ENCODE measurements at regions not wholly inside any gene's neighbourhood (a gene's known extent, or its start where the extent isn't known, plus 50 kb on each side); places are given as distances from the start of the nearest gene placed in this dataset.

DNA sequence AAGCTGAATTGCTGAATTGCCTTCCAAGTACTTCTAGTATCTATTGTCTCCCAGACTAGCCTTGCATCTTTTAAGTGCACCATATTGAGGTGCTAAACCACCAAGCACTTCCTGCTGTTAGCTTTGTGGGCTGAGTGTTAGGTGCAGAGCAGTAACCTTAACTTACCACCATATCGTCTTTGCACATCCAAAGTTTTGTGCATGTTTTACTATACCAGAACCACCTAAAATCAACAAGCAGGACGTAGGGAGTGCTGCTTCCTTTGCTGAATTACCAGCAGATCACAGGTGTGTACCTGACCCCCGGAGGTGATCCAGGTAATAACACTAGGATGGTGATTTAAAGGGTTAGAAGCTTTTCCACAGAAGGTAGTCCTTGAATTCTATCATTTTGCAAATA lies 359.9 kb upstream of the HNRNPA3 start:
- POLR2A ChIA-PET, result no interaction called here
- H3K27me3 ChIP-seq (replicated peaks in 2 of 5; ENCODE audit: control insufficient read depth in 4 of 5, insufficient read depth in 5 of 5, low read length in 4 of 5), result no peaks in the 10 kb centered on the region
- H3K4me3 ChIP-seq (ENCODE audit: control insufficient read depth in 1 of 7, extremely low read depth in 1 of 7, insufficient read depth in 4 of 7, low read depth in 2 of 7, low read length in 6 of 7), result no peak overlapping the region
- no peak overlapping the region for H3K27ac ChIP-seq (ENCODE audit: insufficient read depth in 1 of 2, low read depth in 1 of 2, low read length in 2 of 2, poor library complexity in 1 of 2, severe bottlenecking in 2 of 2)
- 40% methylated on average over 1 of the region's 3 CpGs for WGBS (ENCODE audit: insufficient coverage)
- CTCF ChIA-PET, result no interaction called here
- no peaks in the 10 kb centered on the region for H3K9me3 ChIP-seq (ENCODE audit: control extremely low read depth in 1 of 5, control insufficient read depth in 4 of 5, insufficient read depth in 2 of 5, low read depth in 1 of 5, low read length in 4 of 5)
- DNase-seq, result peak; percentile 18 to 84 (median 74)
- H3K4me1 ChIP-seq (ENCODE audit: control extremely low read depth in 1 of 4, control insufficient read depth in 4 of 4, insufficient read depth in 4 of 4, low read length in 3 of 4), result peaks cover 0 to 13% (median 6%) of the 10 kb centered on the region in 4 experiments
- no peaks in the 10 kb centered on the region for H3K36me3 ChIP-seq (ENCODE audit: control insufficient read depth in 4 of 4, insufficient read depth in 4 of 4, low read length in 3 of 4)

DNA sequence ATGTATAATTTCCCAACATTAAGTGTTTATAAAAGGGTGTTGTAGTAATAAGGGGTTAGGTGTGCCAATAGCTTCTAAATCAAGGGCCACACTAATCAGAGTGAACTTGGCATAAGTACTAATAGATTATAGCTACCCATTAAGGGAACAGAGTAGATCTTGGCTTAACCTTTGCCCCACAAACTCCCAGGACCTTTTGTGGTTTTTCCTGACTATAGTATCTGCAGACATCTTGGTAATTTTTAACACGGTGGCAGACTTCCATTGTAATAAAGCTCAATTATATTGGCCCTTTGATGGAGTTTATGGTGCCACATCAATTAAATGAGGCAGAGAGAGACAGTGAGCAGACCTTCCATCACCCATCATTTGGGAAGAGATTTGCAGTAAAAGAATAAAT lies 358.5 kb upstream of the HNRNPA3 start:
- POLR2A ChIA-PET, result interaction anchor here (0.6 kb wide), 1 partner anchor 1391 kb away, joined by 3 read pairs; no protein-coding TSS in a partner anchor
- Histone ChIP-seq H3K27me3 (replicated peaks in 2 of 5; ENCODE audit: control insufficient read depth in 4 of 5, insufficient read depth in 5 of 5, low read length in 4 of 5) (no peaks in the 10 kb centered on the region), H3K27ac (ENCODE audit: insufficient read depth in 1 of 2, low read depth in 1 of 2, low read length in 2 of 2, poor library complexity in 1 of 2, severe bottlenecking in 2 of 2) (no peak overlapping the region), H3K9me3 (ENCODE audit: control extremely low read depth in 1 of 5, control insufficient read depth in 4 of 5, insufficient read depth in 2 of 5, low read depth in 1 of 5, low read length in 4 of 5) (no peaks in the 10 kb centered on the region), H3K4me1 (ENCODE audit: control extremely low read depth in 1 of 4, control insufficient read depth in 4 of 4, insufficient read depth in 4 of 4, low read length in 3 of 4) (peaks cover 0 to 13% (median 6%) of the 10 kb centered on the region in 4 experiments), H3K36me3 (ENCODE audit: control insufficient read depth in 4 of 4, insufficient read depth in 4 of 4, low read length in 3 of 4) (no peaks in the 10 kb centered on the region), H3K4me3 (ENCODE audit: control insufficient read depth in 1 of 7, extremely low read depth in 1 of 7, insufficient read depth in 4 of 7, low read depth in 2 of 7, low read length in 6 of 7) (no peak overlapping the region)
- CTCF ChIA-PET, result interaction anchor here (1.1 to 3.4 kb wide), 3 partner anchors 10 to 63 kb away, joined by 3 to 10 read pairs (median 3); no protein-coding TSS in a partner anchor
- DNase-seq, result no peak
- no CpG with 5 or more reads among the region's 1 CpG for WGBS (ENCODE audit: insufficient coverage)

- ChIA-PET POLR2A (no interaction called here), CTCF (interaction anchor here (1.3 to 3.4 kb wide), 3 partner anchors 9 to 293 kb away, joined by 3 to 10 read pairs (median 3); no protein-coding TSS in a partner anchor)
- no peaks in the 10 kb centered on the region for H3K36me3 ChIP-seq (ENCODE audit: control insufficient read depth in 4 of 4, insufficient read depth in 4 of 4, low read length in 3 of 4)
- H3K27ac ChIP-seq (ENCODE audit: insufficient read depth in 1 of 2, low read depth in 1 of 2, low read length in 2 of 2, poor library complexity in 1 of 2, severe bottlenecking in 2 of 2), result no peak overlapping the region
- no peak overlapping the region for H3K4me3 ChIP-seq (ENCODE audit: control insufficient read depth in 1 of 7, extremely low read depth in 1 of 7, insufficient read depth in 4 of 7, low read depth in 2 of 7, low read length in 6 of 7)
- no peak for DNase-seq
- H3K4me1 ChIP-seq (ENCODE audit: control extremely low read depth in 1 of 4, control insufficient read depth in 4 of 4, insufficient read depth in 4 of 4, low read length in 3 of 4), result peaks cover 0 to 13% (median 6%) of the 10 kb centered on the region in 4 experiments
- no peaks in the 10 kb centered on the region for H3K9me3 ChIP-seq (ENCODE audit: control extremely low read depth in 1 of 5, control insufficient read depth in 4 of 5, insufficient read depth in 2 of 5, low read depth in 1 of 5, low read length in 4 of 5)
- 100% methylated on average over 1 of the region's 3 CpGs for WGBS (ENCODE audit: insufficient coverage)
- no peaks in the 10 kb centered on the region for H3K27me3 ChIP-seq (replicated peaks in 2 of 5; ENCODE audit: control insufficient read depth in 4 of 5, insufficient read depth in 5 of 5, low read length in 4 of 5)
These were observed 357.7 kb upstream of the HNRNPA3 start for GRCh38 chr2:176854878-176855277.

DNA sequence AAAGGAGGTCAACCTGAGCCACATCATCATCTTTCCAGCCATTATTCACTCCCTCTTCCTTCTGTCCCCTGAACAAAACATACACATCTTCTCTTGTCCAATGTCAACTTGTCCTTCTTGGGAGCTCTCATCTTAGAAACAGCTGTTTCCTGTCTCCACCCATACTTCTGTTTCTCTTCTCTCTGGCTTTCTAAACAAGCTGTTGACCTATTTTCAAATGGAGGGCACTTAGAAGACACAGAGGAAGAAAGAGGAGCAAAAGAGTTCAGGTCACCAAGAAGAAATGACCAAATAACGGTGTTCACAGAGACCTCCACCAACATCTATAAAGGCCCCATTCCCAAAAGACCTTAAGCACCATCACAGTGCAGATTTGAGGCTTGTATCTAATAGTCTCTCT lies 355.9 kb upstream of the HNRNPA3 start:
- H3K36me3 ChIP-seq (ENCODE audit: control insufficient read depth in 4 of 4, insufficient read depth in 4 of 4, low read length in 3 of 4), result no peaks in the 10 kb centered on the region
- H3K4me3 ChIP-seq (ENCODE audit: control insufficient read depth in 1 of 7, extremely low read depth in 1 of 7, insufficient read depth in 4 of 7, low read depth in 2 of 7, low read length in 6 of 7), result no peak overlapping the region
- POLR2A ChIA-PET, result no interaction called here
- peak in 2 of 3 donors; percentile 1 to 12 for DNase-seq
- no peak overlapping the region for H3K27ac ChIP-seq (ENCODE audit: insufficient read depth in 1 of 2, low read depth in 1 of 2, low read length in 2 of 2, poor library complexity in 1 of 2, severe bottlenecking in 2 of 2)
- peaks cover 0 to 12% (median 6%) of the 10 kb centered on the region in 4 experiments for H3K4me1 ChIP-seq (ENCODE audit: control extremely low read depth in 1 of 4, control insufficient read depth in 4 of 4, insufficient read depth in 4 of 4, low read length in 3 of 4)
- CTCF ChIA-PET, result interaction anchor here (0.9 to 3.4 kb wide), 2 partner anchors 13 to 23 kb away, joined by 4 to 10 read pairs; no protein-coding TSS in a partner anchor
- WGBS (ENCODE audit: insufficient coverage), result 100% methylated on average over 1 of the region's 1 CpG
- H3K9me3 ChIP-seq (ENCODE audit: control extremely low read depth in 1 of 5, control insufficient read depth in 4 of 5, insufficient read depth in 2 of 5, low read depth in 1 of 5, low read length in 4 of 5), result no peaks in the 10 kb centered on the region
- H3K27me3 ChIP-seq (replicated peaks in 2 of 5; ENCODE audit: control insufficient read depth in 4 of 5, insufficient read depth in 5 of 5, low read length in 4 of 5), result no peaks in the 10 kb centered on the region

- no CpG with 5 or more reads among the region's 2 CpGs for WGBS (ENCODE audit: insufficient coverage)
- ChIA-PET POLR2A (no interaction called here), CTCF (no interaction called here)
- no peaks in the 10 kb centered on the region for H3K27me3 ChIP-seq (replicated peaks in 2 of 5; ENCODE audit: control insufficient read depth in 4 of 5, insufficient read depth in 5 of 5, low read length in 4 of 5)
- no peaks in the 10 kb centered on the region for H3K36me3 ChIP-seq (ENCODE audit: control insufficient read depth in 4 of 4, insufficient read depth in 4 of 4, low read length in 3 of 4)
- H3K4me1 ChIP-seq (ENCODE audit: control extremely low read depth in 1 of 4, control insufficient read depth in 4 of 4, insufficient read depth in 4 of 4, low read length in 3 of 4), result peaks cover 0 to 4% (median 0%) of the 10 kb centered on the region in 4 experiments
- peak; percentile 20 to 53 (median 48) for DNase-seq
- H3K4me3 ChIP-seq (ENCODE audit: control insufficient read depth in 1 of 7, extremely low read depth in 1 of 7, insufficient read depth in 4 of 7, low read depth in 2 of 7, low read length in 6 of 7), result no peak overlapping the region
- H3K27ac ChIP-seq (ENCODE audit: insufficient read depth in 1 of 2, low read depth in 1 of 2, low read length in 2 of 2, poor library complexity in 1 of 2, severe bottlenecking in 2 of 2), result no peak overlapping the region
- H3K9me3 ChIP-seq (ENCODE audit: control extremely low read depth in 1 of 5, control insufficient read depth in 4 of 5, insufficient read depth in 2 of 5, low read depth in 1 of 5, low read length in 4 of 5), result peaks cover 0 to 11% (median 0%) of the 10 kb centered on the region in 5 experiments
These were observed 347.3 kb upstream of the HNRNPA3 start for GRCh38 chr2:176865336-176865735.

DNA sequence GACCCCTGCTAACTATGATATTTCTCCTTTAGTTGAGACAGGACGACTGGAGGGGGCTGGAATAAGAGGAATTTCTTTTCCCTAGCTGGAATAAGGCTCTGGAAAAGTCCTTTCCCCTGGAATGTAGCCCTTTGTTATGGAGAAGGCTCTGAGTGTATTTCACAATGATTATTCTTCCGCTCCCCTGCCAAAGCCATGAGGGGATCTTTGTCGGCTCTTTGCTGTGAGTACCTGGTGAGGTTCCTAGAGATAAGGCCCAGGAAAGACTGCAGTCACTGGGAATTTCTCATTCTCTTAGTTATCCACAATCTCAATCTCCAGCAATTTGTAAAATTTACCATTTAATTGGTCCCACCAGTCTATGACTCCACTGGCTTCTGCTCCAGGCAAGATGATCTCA lies 340.2 kb upstream of the HNRNPA3 start:
- CTCF ChIA-PET, result no interaction called here
- Histone ChIP-seq H3K27ac (ENCODE audit: insufficient read depth in 1 of 2, low read depth in 1 of 2, low read length in 2 of 2, poor library complexity in 1 of 2, severe bottlenecking in 2 of 2) (no peak overlapping the region), H3K4me3 (ENCODE audit: control insufficient read depth in 1 of 7, extremely low read depth in 1 of 7, insufficient read depth in 4 of 7, low read depth in 2 of 7, low read length in 6 of 7) (no peak overlapping the region), H3K36me3 (ENCODE audit: control insufficient read depth in 4 of 4, insufficient read depth in 4 of 4, low read length in 3 of 4) (no peaks in the 10 kb centered on the region), H3K4me1 (ENCODE audit: control extremely low read depth in 1 of 4, control insufficient read depth in 4 of 4, insufficient read depth in 4 of 4, low read length in 3 of 4) (no peaks in the 10 kb centered on the region), H3K27me3 (replicated peaks in 2 of 5; ENCODE audit: control insufficient read depth in 4 of 5, insufficient read depth in 5 of 5, low read length in 4 of 5) (no peaks in the 10 kb centered on the region), H3K9me3 (ENCODE audit: control extremely low read depth in 1 of 5, control insufficient read depth in 4 of 5, insufficient read depth in 2 of 5, low read depth in 1 of 5, low read length in 4 of 5) (peaks cover 3 to 40% (median 5%) of the 10 kb centered on the region in 5 experiments)
- POLR2A ChIA-PET, result interaction anchor here (1.2 kb wide), 1 partner anchor 368 kb away, joined by 3 read pairs; no protein-coding TSS in a partner anchor
- WGBS (ENCODE audit: insufficient coverage), result 100% methylated on average over 2 of the region's 3 CpGs
- DNase-seq, result no peak

GRCh38 chr2:176873403-176873802 lies 339.2 kb upstream of the HNRNPA3 start:
- ChIA-PET POLR2A (no interaction called here), CTCF (interaction anchor here (1.0 kb wide), 1 partner anchor 15 kb away, joined by 4 read pairs; no protein-coding TSS in a partner anchor)
- no peak for DNase-seq

More at GRCh38 chr2:176873403-176873802, 339.2 kb upstream of the HNRNPA3 start:
- H3K36me3 ChIP-seq (ENCODE audit: control insufficient read depth in 4 of 4, insufficient read depth in 4 of 4, low read length in 3 of 4), result no peaks in the 10 kb centered on the region
- 100% methylated on average over 2 of the region's 4 CpGs for WGBS (ENCODE audit: insufficient coverage)
- no peak overlapping the region for H3K4me3 ChIP-seq (ENCODE audit: control insufficient read depth in 1 of 7, extremely low read depth in 1 of 7, insufficient read depth in 4 of 7, low read depth in 2 of 7, low read length in 6 of 7)
- H3K4me1 ChIP-seq (ENCODE audit: control extremely low read depth in 1 of 4, control insufficient read depth in 4 of 4, insufficient read depth in 4 of 4, low read length in 3 of 4), result no peaks in the 10 kb centered on the region
- peaks cover 3 to 35% (median 5%) of the 10 kb centered on the region in 5 experiments for H3K9me3 ChIP-seq (ENCODE audit: control extremely low read depth in 1 of 5, control insufficient read depth in 4 of 5, insufficient read depth in 2 of 5, low read depth in 1 of 5, low read length in 4 of 5)
- H3K27me3 ChIP-seq (replicated peaks in 2 of 5; ENCODE audit: control insufficient read depth in 4 of 5, insufficient read depth in 5 of 5, low read length in 4 of 5), result no peaks in the 10 kb centered on the region
- no peak overlapping the region for H3K27ac ChIP-seq (ENCODE audit: insufficient read depth in 1 of 2, low read depth in 1 of 2, low read length in 2 of 2, poor library complexity in 1 of 2, severe bottlenecking in 2 of 2)
